Dedifferentiated amniotic fluid mesenchymal stem cell (primary cell): ENCODE measurements at regions not wholly inside any gene's neighbourhood (a gene's known extent, or its start where the extent isn't known, plus 50 kb on each side); places are given as distances from the start of the nearest gene placed in this dataset.
"Not testable (repeated sequence)": the region's sequence is repeated elsewhere in the genome, so short reads cannot be mapped to it uniquely, and the experiment has no call there.

Experiments
- DNase-seq: peaks from one replicate; pipeline ENCODE4 v3.0.0-alpha.2; 2016; ENCODE audit errors: extremely low spot score

- no peak for DNase-seq
These were observed 158.0 kb upstream of the KLF6 start for GRCh38 chr10:3942937-3943489.

GRCh38 chr10:3941676-3942075 is 156.7 kb upstream of the KLF6 start:
- no peak for DNase-seq

DNA sequence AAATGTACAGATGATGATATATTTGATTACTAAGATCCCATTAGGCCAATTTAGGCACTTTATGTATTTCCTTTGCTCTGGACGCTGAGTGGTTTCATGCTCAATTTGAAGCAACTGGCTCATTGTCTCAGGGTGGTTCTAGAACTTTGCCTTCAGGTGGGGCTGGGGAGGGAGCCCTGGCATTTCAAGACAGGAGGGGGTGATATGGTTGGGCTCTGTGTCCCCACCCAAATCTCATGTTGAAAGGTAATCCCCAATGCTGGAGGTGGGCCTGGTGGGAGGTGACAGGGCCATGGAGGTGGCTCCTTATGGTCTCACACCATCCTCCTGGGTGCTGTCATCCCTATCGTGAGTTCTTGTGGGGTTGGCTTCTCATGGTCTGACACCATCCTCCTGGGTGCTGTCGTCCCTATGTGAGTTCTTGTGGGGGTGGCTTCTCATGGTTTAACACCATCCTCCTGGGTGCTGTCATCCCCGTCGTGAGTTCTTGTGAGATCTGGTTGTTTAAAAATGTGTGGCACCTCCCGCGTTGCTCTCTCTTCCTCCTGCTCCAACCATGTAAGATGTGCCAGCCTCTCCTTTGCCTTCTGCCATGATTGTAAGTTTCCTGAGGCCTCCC is 151.5 kb upstream of the KLF6 start:
- DNase-seq, result no peak

DNA sequence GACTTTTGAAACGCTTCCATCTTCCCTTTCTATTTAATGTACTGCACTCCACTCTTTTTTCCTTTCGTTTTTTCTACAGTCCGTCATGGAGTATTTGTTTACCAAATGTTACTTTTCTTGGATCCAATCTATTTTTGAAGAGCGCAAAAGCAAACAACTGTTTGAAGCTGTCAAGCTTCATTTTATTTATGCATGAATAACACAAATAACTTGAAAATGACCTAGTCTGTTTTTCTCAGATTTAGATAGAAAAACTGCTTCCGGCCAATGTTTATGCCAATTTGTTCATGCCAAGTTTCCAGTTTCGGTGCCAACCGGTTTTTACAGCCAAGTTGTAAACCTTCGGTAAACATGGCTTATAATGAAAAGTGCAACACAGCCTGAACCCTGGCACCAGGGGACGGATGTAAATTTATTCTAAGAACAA is 150.9 kb upstream of the KLF6 start:
- peak; percentile 17 for DNase-seq

DNA sequence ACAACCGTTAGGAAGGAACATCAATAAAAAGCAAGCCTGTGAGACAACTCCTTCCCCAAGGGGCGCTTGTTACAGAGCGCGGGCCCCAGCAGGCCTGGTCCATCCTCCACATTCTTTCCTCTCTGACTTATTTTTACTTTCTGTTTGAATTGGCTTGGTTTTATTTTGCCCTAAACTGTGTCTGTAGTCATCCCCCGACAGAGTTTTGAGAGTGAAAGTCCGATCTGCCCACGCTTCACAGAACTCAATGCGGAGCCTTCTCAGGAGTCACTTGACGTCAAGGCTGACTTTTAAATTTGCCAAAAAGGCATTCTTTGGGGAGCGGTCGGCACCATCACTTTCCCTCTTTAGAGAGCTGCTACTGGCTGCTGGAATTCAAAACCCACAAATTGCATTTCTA is 150.1 kb upstream of the KLF6 start:
- peak; percentile 73 for DNase-seq

GRCh38 chr10:3933733-3934132 is 148.7 kb upstream of the KLF6 start:
- DNase-seq, result no peak

GRCh38 chr10:3932597-3933375 is 147.8 kb upstream of the KLF6 start:
- DNase-seq, result no peak

GRCh38 chr10:3931901-3932300 is 146.9 kb upstream of the KLF6 start:
- DNase-seq, result no peak

GRCh38 chr10:3931224-3931623 is 146.2 kb upstream of the KLF6 start:
- DNase-seq, result no peak

- no peak for DNase-seq
These were observed 143.6 kb upstream of the KLF6 start for GRCh38 chr10:3928569-3928968.

DNA sequence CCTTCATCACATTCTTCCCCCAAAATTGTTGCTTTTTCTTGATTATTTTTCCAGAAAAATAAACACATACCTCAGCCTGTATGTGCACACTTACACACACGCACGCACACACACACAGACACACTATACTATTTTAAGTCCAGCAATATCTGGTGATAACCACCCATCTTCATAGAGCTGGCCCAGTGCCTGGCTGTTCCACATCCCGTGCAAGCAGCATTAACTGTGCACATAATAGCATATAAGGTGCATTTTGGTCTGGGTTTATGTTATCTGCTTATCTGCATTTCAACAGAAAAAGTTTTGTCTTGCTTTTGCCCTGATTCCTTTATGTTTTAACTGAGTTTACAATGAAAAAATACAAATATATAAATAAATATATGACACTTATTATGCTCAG is 143.1 kb upstream of the KLF6 start:
- no peak for DNase-seq

DNA sequence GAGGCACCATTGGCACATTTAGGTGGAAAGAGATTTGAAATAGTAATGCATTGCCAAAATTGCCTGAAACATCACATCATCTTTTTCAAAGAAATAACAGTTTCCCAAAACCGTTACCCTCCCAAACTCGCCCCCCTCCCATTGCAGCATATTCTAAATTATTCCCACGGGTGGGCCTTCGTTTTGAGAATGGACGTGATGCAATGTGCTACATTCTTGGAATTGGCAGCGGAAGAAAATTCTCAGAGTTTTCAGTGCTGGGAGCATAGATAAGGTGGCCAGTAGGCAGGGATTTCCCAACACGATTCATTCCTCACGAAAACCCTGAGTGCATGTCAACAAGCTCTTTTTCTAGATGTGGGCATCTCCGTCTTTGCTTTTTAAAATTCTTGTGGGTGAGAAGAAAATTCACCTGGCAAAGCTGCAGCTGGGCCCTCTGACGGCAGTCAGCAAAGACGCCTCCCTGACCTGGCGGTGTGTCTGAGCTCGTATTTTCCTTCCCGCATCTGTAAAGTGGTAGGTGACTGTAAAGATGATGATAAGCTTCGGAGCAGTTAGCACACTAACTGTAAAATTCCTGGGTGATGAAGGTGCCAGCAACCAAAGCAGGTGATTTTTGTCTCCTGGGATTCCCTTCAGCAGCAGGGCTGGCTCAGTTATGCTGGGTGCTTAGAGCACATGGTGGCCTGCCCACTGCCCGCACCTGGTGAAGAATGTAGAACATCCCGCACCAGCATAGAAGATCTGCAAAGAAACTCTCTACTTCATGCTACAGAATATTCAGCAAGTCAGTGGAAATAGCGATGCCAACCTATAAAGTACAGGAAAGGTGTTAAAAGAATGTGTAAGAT is 141.9 kb upstream of the KLF6 start:
- DNase-seq, result peak; percentile 17

- no peak for DNase-seq
These were observed 141.2 kb upstream of the KLF6 start for GRCh38 chr10:3926258-3926657.

DNA sequence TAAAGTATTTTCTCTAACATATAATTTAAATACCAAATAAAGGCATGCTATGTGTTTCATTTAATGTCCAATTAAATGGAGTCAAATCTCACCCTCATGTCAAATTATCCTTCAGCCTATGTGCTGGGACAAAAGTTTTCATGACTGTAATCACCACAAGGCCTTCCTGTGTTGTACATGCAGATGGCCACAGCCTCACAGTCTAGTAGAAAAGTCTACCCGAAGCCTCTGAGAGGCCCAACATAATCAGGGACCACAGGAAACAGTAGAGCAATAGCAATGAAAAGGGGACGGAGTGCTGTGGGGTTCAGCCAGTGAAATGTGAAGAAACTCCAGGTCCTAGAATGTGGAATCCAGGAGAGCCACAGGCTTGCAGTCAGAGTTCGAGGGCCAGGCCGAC is 140.2 kb upstream of the KLF6 start:
- no peak for DNase-seq

GRCh38 chr10:3924344-3924743 is 139.3 kb upstream of the KLF6 start:
- peak; percentile 28 for DNase-seq

DNA sequence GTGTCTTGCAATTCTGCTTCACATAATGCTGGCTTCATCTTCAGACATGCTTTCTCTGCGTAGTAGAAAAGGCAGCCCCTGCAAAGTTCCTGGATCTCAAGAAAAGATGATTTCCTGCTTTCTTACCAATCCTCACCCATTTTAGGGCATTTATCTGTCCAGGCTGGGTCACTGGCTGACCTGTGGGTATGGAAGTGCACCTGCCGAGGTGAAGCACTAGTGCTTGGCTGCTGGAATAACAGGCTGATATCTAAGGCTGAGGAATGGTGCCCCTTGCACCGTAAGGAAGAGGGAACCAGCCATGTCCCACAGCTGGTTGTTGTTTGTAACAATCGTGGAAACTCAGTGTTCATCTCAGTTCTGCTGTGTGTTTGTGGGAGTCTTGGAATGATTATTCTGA is 138.0 kb upstream of the KLF6 start:
- no peak for DNase-seq

DNA sequence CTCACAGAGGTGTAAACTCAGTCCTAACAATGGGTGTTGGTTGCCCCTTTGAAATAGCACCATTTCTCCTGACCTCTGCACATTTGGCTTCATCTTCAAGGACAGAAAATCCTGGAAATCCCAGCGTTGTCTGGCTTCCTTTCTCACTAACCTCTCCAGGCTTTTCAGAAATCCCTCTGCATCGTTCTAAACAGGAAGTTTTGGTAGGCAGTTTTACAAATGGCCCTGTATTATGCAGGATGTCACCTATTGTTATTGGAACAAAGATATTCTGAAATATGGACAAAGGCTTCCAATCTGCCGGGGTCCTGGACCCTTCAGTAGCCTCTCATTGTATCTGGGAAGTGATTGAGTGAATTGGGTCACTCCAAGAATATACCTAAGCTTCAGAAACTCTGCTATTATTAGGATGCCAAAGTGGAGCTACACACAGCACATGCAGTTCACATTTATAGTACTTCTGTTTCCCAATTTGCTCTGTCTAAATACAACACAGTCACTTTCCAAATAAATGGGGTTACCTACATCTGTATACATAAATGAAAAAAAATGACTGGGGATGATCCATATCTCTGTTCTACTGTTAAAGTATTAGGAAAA is 134.8 kb upstream of the KLF6 start:
- no peak for DNase-seq

DNA sequence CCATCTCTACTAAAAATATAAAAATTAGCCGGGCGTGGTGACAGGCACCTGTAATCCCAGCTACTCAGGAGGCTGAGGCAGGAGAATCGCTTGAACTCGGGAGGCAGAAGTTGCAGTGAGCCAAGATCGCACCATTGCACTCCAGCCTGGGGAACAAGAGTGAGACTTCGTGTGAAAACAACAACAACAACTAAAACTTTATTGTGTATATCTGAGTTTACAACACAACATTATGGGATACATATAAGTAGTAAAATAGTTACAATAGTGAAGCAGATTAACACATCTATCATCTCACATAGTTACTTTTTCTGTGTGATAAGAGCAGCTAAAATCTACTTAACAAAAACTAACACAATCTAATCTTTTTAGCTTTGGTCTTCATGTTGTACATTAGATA is 132.4 kb upstream of the KLF6 start:
- not testable (repeated sequence) for DNase-seq

DNA sequence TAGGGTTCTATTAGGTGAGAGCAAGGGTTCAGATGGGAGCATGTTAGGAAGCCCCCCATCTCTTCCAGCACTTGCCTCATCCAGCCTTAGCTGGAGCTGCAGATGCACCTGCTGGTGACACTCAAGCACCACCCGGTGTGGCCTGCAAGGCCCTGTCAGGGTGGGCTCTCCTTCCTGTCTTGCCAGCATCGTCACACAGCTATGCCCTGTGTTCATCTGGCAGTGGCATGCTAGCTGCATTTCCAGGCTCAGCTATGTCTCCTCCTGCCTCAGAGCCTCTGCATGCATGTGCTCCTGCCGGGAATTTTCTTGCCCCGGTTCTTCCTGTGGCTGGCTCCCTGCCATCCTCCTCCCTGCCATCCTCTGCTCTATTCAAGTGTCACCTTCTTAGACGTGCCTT is 129.7 kb upstream of the KLF6 start:
- no peak for DNase-seq

DNA sequence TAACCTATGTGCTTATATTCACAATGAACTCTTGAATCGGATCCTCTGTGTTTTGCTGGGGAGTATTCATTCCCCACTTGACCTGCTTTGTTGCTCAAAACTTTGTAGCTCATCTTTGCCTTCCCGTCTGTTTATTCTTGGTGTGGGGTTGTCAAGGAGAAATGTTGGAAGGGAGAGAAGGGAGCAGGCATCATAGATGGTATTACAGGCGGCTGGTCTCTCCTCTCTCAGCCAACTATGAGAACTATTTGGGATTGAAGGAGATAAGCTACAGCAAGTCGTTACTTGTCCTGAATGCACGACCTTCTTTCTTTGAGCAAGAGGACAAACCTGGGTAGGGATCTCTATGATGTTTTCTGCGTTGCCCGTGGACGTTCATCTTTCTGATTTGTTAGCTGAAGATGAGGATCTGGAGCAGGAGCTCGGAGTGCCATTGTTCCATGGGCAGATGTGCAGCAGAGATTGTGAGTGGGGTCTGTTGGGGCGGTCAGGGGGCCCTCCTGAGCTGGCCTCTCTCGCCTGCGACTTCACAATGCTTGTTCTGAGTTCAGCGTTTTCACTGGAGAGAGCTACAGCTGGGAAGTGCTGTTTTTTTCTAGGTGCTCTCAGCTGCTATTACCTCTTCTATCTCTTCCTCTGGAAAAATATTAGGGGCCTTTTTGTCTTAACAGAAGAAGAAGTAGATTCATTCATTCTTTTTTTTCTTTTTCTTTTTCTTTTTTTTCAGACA is 126.9 kb upstream of the KLF6 start:
- no peak for DNase-seq

DNA sequence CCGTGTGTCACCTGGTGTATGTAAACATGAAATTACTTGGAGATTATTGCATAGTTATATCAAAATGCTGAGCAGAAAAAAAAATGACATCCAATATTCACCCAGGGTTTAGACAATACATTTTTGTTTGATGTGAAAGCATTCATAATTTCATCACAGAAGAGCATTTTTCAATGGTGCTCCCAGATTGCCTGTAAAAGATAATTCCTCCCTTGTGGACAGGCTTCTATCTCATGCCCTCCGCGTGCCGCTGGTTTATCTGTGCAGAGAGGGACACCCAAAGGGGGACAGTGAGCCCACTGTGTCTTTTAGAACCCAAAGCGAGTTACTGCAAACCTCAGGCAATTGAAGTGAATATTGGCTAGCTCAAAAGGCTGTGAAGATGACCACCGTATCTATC is 126.2 kb upstream of the KLF6 start:
- no peak for DNase-seq
